HepG2 (cell line): ENCODE measurements at regions not wholly inside any gene's neighbourhood (a gene's known extent, or its start where the extent isn't known, plus 50 kb on each side); places are given as distances from the start of the nearest gene placed in this dataset.

Experiments used
- ATAC-seq: fragments of 200-7000 bp; cut with Tn5 transposase; 3 replicates; pipeline ENCODE4 v1.9.1; 2020; ENCODE audit warnings: mild to moderate bottlenecking, moderate library complexity
- BruUV-seq: library from RNA; stranded (reverse); fragments of 400-500 nt; replicated peaks from 2 replicates; lab custom pipeline; 2021; lab: Mats Ljungman, UMichigan
- CTCF ChIA-PET: fragments of 300-600 bp; formaldehyde crosslinking; extraction: SDS; loops from one replicate; lab custom pipeline; 2021; ENCODE audit warnings: low total read pairs, inconsistent platforms, low intra/inter-chr PET ratio; lab: Yijun Ruan, JAX
- POLR2A ChIA-PET: fragments of 350-600 bp; sonication (Branson Sonifier 250); formaldehyde crosslinking; loops from one replicate; lab custom pipeline; 2020; ENCODE audit warnings: antibody characterized with exemption, inconsistent platforms; lab: Yijun Ruan, JAX
- DNase-seq: peaks from one replicate; pipeline ENCODE4 v3.0.0-alpha.2; 2015; ENCODE audit warnings: low spot score
- FAIRE-seq: peaks from 3 replicates; lab custom pipeline; 2011; peaks lifted over from hg19 to GRCh38; lab: Jason Lieb, UNC
- H2AFZ ChIP-seq: one replicate; pipeline ENCODE4 v1.6.1; 2011; ENCODE audit warnings: low read length, inconsistent platforms
- H3K27ac ChIP-seq: fragments of 300-600 bp; 3 replicates; pipeline ENCODE4 v1.8.0; 2011; ENCODE audit warnings: mixed run types, mild to moderate bottlenecking, mixed read lengths, low read length, inconsistent platforms; ENCODE audit not compliant: insufficient read depth; ENCODE audit errors: extremely low read length
- H3K27me3 ChIP-seq, 2 experiments: fragments of 200-600 bp in 1 of 2; 2 replicates in 1 of 2; 3 replicates in 1 of 2; pipeline versions ENCODE4 v1.6.0 to v1.8.0; 2011; ENCODE audit warnings: low read length in 2 of 2, mild to moderate bottlenecking in 2 of 2, moderate library complexity in 2 of 2, inconsistent platforms in 1 of 2; ENCODE audit not compliant: insufficient read depth in 2 of 2, control insufficient read depth in 1 of 2
- H3K36me3 ChIP-seq, 2 experiments: fragments of 200-600 bp in 1 of 2; replicated peaks in 1 of 2; 2 replicates in 1 of 2; 3 replicates in 1 of 2; pipeline versions ENCODE4 v1.5.1 to v1.8.0; 2011; ENCODE audit warnings: low read length in 2 of 2, inconsistent platforms in 1 of 2; ENCODE audit not compliant: insufficient read depth in 2 of 2, control insufficient read depth in 1 of 2
- H3K4me1 ChIP-seq: 2 replicates; pipeline ENCODE4 v1.5.1; 2012; ENCODE audit warnings: low read length, inconsistent platforms; ENCODE audit not compliant: insufficient read depth
- H3K4me2 ChIP-seq: 2 replicates; pipeline ENCODE4 v1.6.0; 2011; ENCODE audit warnings: low read depth, low read length, inconsistent platforms
- H3K4me3 ChIP-seq, 3 experiments: fragments of 200-600 bp in 1 of 3; sonication (generic), shearing (Covaris generic) in 1 of 3; replicated peaks in 1 of 3; 2 replicates each; pipeline ENCODE4 v1.5.1; 2011 to 2016; ENCODE audit warnings: low read length in 3 of 3, inconsistent platforms in 2 of 3, low read depth in 2 of 3, mild to moderate bottlenecking in 2 of 3, control low read depth in 1 of 3, mixed read lengths in 1 of 3; ENCODE audit not compliant: insufficient read depth in 1 of 3
- H3K79me2 ChIP-seq: one replicate; pipeline ENCODE4 v1.6.1; 2011; ENCODE audit warnings: low read length, inconsistent platforms; ENCODE audit not compliant: insufficient read depth
- H3K9ac ChIP-seq: 2 replicates; pipeline ENCODE4 v1.6.0; 2011; ENCODE audit warnings: mild to moderate bottlenecking, low read depth, low read length, inconsistent platforms; ENCODE audit not compliant: insufficient read depth
- H3K9me3 ChIP-seq: 2 replicates; pipeline ENCODE4 v1.5.1; 2012; ENCODE audit warnings: mild to moderate bottlenecking, low read length
- H4K20me1 ChIP-seq: 2 replicates; pipeline ENCODE4 v1.6.0; 2011; ENCODE audit warnings: inconsistent platforms, mild to moderate bottlenecking, low read length, moderate library complexity; ENCODE audit not compliant: insufficient read depth
- ATF1 ChIP-seq: IDR thresholded peaks from 2 replicates; pipeline ENCODE4 v1.6.1; 2016; ENCODE audit warnings: mild to moderate bottlenecking, control low read depth
- BRF2 ChIP-seq: sonication (generic); formaldehyde crosslinking; IDR thresholded peaks from 2 replicates; pipeline ENCODE4 v1.8.1; 2022; ENCODE audit warnings: mild to moderate bottlenecking, missing genetic modification reagents
- GTF3A ChIP-seq: sonication (generic); formaldehyde crosslinking; conservative IDR thresholded peaks from 2 replicates; pipeline ENCODE4 v1.4.0; 2020; ENCODE audit warnings: mild to moderate bottlenecking, missing genetic modification reagents
- KDM5A ChIP-seq: fragments of 200-600 bp; sonication (generic); IDR thresholded peaks from 2 replicates; pipeline ENCODE4 v1.7.0; 2018; ENCODE audit warnings: antibody characterized with exemption, mild to moderate bottlenecking, low read length, borderline replicate concordance
- MTERF4 ChIP-seq: sonication (generic); formaldehyde crosslinking; IDR thresholded peaks from 2 replicates; pipeline ENCODE4 v1.8.0; 2023; ENCODE audit warnings: mild to moderate bottlenecking, missing genetic modification reagents
- NR2F2 ChIP-seq: IDR thresholded peaks from 2 replicates; pipeline ENCODE4 v1.6.1; 2012; ENCODE audit warnings: low read depth, inconsistent platforms, borderline replicate concordance
- POLR2A ChIP-seq, 2 experiments: IDR thresholded peaks; 2 replicates each; pipeline ENCODE4 v1.6.1; 2011; ENCODE audit warnings: low read depth in 2 of 2, low read length in 2 of 2, mild to moderate bottlenecking in 1 of 2, moderate library complexity in 1 of 2; ENCODE audit not compliant: insufficient read depth in 1 of 2
- TP53 ChIP-seq: sonication (generic); formaldehyde crosslinking; conservative IDR thresholded peaks from 2 replicates; pipeline ENCODE4 v1.4.0; 2020; ENCODE audit warnings: missing genetic modification reagents
- ZBTB49 ChIP-seq: sonication (generic); formaldehyde crosslinking; IDR thresholded peaks from 2 replicates; pipeline ENCODE4 v1.4.0; 2020; ENCODE audit warnings: missing genetic modification reagents, borderline replicate concordance
- ZNF781 ChIP-seq: sonication (generic); formaldehyde crosslinking; IDR thresholded peaks from 2 replicates; pipeline ENCODE4 v1.5.1; 2020; ENCODE audit warnings: borderline replicate concordance, mild to moderate bottlenecking, missing genetic modification reagents; ENCODE audit errors: not compliant biosample characterization
- ZNF879 ChIP-seq: sonication (generic); formaldehyde crosslinking; IDR thresholded peaks from 2 replicates; pipeline ENCODE4 v1.8.1; 2023; ENCODE audit warnings: missing genetic modification reagents
- WGBS: methylation state at CpG from one replicate; pipeline ENCODE4 v1.1.6; 2017; ENCODE audit warnings: low lambda C conversion rate; 5-methylcytosine and 5-hydroxymethylcytosine counted together
- in situ Hi-C: cut with HindIII; loops from 2 replicates; pipeline ENCODE4 v1.10.0; 2017; ENCODE audit warnings: low pct_unique_long_range_greater_than_20kb; ENCODE audit not compliant: extremely low pct_ligation_motif_present
- intact Hi-C: fragments of 100-400 bp; cut with micrococcal nuclease; formaldehyde crosslinking; loops from one replicate; pipeline ENCODE4 v1.10.0; 2022; ENCODE audit not compliant: unreplicated experiment

GRCh38 chr9:92187989-92188714 is 72.9 kb upstream of the SPTLC1 start:
- no peaks in the 10 kb centered on the region for H3K9me3 ChIP-seq
- intact Hi-C loops, result loop anchor here (5.0 kb wide), 1 partner anchor 264 kb away; no protein-coding TSS in a partner anchor
- peak; percentile 42 for ATAC-seq
- CTCF ChIA-PET, result no interaction called here
- no peaks in the 10 kb centered on the region for H3K79me2 ChIP-seq
- no peak overlapping the region for H3K4me2 ChIP-seq
- no peak for TF ChIP-seq ZBTB49 (CRISPR knock-in tag)
- no peak for TF ChIP-seq GTF3A (CRISPR knock-in tag)
- no peak for TF ChIP-seq MTERF4 (CRISPR knock-in tag)
- TF ChIP-seq POLR2A (IDR thresholded peaks at IDR 0.05; ENCODE audit: insufficient read depth in 1 of 2, low read depth in 2 of 2, low read length in 2 of 2), result no peak
- no peak for TF ChIP-seq TP53 (CRISPR knock-in tag)
- no peak for TF ChIP-seq ZNF879 (CRISPR knock-in tag)
- no peak for TF ChIP-seq BRF2 (CRISPR knock-in tag)
- TF ChIP-seq ZNF781, result no peak
- no peak for TF ChIP-seq NR2F2
- no peak for TF ChIP-seq ATF1 (CRISPR knock-in tag)
- no peak for TF ChIP-seq KDM5A
- TF ChIP-seq, all 625 proteins: peak for 0
- no peaks in the 10 kb centered on the region for H3K36me3 ChIP-seq
- no peak for FAIRE-seq
- WGBS, result 52% methylated on average over 6 of the region's 10 CpGs
- peaks cover 0 to 3% of the 10 kb centered on the region in 2 experiments; a peak in 2 of 5 replicates for H3K27me3 ChIP-seq
- no peak overlapping the region for H3K9ac ChIP-seq
- H3K4me1 ChIP-seq, result peaks cover 29% of the 10 kb centered on the region
- POLR2A ChIA-PET, result no interaction called here
- no peak overlapping the region for H3K4me3 ChIP-seq
- no peak for DNase-seq
- no TSS peak for BruUV-seq
- no peaks in the 10 kb centered on the region for H4K20me1 ChIP-seq
- H2AFZ ChIP-seq, result no peak overlapping the region
- in situ Hi-C loops, result no loop called here
- H3K27ac ChIP-seq, result no peak overlapping the region
